ENCODE measurements at regions not wholly inside any gene's neighbourhood (a gene's known extent, or its start where the extent isn't known, plus 50 kb on each side); places are given as distances from the start of the nearest gene placed in this dataset.

GRCh38 chr3:187900993-187901755, 155.9 kb upstream of the BCL6 start:
- no peak for TF ChIP-seq CTCF (IDR thresholded peaks at IDR 0.05 in 8 of 11, conservative IDR thresholded peaks at IDR 0.05 in 3 of 11)
- TF ChIP-seq POLR2AphosphoS5 (IDR thresholded peaks at IDR 0.05) = no peak

All from spleen (tissue), 7 donors.